Gastroesophageal sphincter (tissue), 3 donors: ENCODE measurements at regions not wholly inside any gene's neighbourhood (a gene's known extent, or its start where the extent isn't known, plus 50 kb on each side); places are given as distances from the start of the nearest gene placed in this dataset.
A peak's percentile ranks its signal among the peaks of the same experiment; 100 is the strongest.

Experiments
- POLR2A ChIP-seq, 2 donors: fragments of 450-650 bp; IDR thresholded peaks; one replicate each; pipeline ENCODE4 v1.6.1; 2017; ENCODE audit warnings: antibody characterized with exemption in 2 of 2, mild to moderate bottlenecking in 2 of 2, moderate library complexity in 1 of 2
- POLR2AphosphoS5 ChIP-seq: sonication (generic); formaldehyde crosslinking; IDR thresholded peaks from one replicate; pipeline ENCODE4 v1.6.1; 2017; ENCODE audit warnings: antibody characterized with exemption
- TF ChIP-seq, protein P1 (sequence below), 4 experiments: fragments of 200-600 bp in 2 of 4; fragments of 450-650 bp in 2 of 4; sonication (generic) in 1 of 4; IDR thresholded peaks; one replicate each; pipeline ENCODE4 v1.5.1; 2017 to 2019; ENCODE audit warnings: antibody characterized with exemption in 4 of 4, mild to moderate bottlenecking in 2 of 4, moderate library complexity in 2 of 4

DNA sequence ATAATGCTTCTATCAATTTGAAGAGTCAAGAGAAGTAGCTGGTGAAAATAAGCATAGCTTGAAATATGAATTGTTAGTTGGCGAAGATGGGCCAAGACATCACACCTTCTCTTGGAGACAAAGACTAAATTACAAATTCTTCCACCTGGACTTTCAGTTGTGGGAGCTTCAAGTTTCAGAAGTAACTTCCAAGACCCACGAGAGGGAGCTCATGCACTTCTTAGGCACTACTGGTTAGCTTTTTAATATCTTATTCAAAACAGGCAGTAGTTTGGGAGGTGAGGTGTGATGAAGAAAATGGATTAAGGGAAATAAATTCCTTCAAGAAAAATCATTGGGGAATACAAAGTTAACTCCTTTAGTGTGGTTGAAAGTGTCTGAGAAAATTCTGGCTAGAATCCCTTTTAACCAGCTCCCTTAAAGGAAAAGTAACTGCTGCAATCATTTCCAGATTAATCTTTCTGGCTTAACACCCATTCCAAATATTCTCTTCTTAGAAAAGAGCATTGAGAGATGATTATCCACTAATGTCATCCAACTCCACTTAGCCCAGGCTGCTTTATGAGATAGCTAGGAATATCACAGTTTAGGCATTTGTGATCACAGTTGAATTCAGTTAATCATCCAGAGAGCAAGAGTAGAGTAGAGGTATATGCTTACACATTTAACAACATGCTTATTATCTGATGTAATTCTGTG is 139.5 kb upstream of the DMRTA1 start:
- TF ChIP-seq POLR2AphosphoS5 (no peak), POLR2A (IDR thresholded peaks at IDR 0.05) (no peak)
- TF ChIP-seq, protein P1, sequence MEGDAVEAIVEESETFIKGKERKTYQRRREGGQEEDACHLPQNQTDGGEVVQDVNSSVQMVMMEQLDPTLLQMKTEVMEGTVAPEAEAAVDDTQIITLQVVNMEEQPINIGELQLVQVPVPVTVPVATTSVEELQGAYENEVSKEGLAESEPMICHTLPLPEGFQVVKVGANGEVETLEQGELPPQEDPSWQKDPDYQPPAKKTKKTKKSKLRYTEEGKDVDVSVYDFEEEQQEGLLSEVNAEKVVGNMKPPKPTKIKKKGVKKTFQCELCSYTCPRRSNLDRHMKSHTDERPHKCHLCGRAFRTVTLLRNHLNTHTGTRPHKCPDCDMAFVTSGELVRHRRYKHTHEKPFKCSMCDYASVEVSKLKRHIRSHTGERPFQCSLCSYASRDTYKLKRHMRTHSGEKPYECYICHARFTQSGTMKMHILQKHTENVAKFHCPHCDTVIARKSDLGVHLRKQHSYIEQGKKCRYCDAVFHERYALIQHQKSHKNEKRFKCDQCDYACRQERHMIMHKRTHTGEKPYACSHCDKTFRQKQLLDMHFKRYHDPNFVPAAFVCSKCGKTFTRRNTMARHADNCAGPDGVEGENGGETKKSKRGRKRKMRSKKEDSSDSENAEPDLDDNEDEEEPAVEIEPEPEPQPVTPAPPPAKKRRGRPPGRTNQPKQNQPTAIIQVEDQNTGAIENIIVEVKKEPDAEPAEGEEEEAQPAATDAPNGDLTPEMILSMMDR (IDR thresholded peaks at IDR 0.05) = peak; percentile 29 to 75 (median 62)
